Liver (tissue), 8 donors: ENCODE measurements at regions not wholly inside any gene's neighbourhood (a gene's known extent, or its start where the extent isn't known, plus 50 kb on each side); places are given as distances from the start of the nearest gene placed in this dataset.

ENCODE experiments used
- DNase-seq: peaks from one replicate; pipeline ENCODE4 v3.0.0-alpha.2; 2017; ENCODE audit warnings: low spot score
- H3K27ac ChIP-seq, 2 donors: one replicate each; pipeline ENCODE4 v1.7.0; 2013; ENCODE audit warnings: inconsistent platforms in 2 of 2, low read length in 2 of 2, control low read depth in 1 of 2, low read depth in 1 of 2, mild to moderate bottlenecking in 1 of 2
- H3K27me3 ChIP-seq, 4 donors: one replicate each; pipeline versions ENCODE4 v1.6.1 to v1.7.0; 2013; ENCODE audit warnings: low read length in 3 of 4, inconsistent platforms in 1 of 4, mild to moderate bottlenecking in 1 of 4, moderate library complexity in 1 of 4; ENCODE audit not compliant: control insufficient read depth in 4 of 4, insufficient read depth in 4 of 4
- H3K36me3 ChIP-seq, 4 donors: one replicate each; pipeline versions ENCODE4 v1.6.1 to v1.7.0; 2013; ENCODE audit warnings: low read length in 3 of 4, mild to moderate bottlenecking in 3 of 4, low read depth in 1 of 4, moderate library complexity in 1 of 4; ENCODE audit not compliant: control insufficient read depth in 4 of 4, insufficient read depth in 3 of 4
- H3K4me1 ChIP-seq, 4 donors: one replicate each; pipeline versions ENCODE4 v1.6.1 to v1.7.0; 2013; ENCODE audit warnings: low read length in 3 of 4, mild to moderate bottlenecking in 3 of 4, moderate library complexity in 1 of 4; ENCODE audit not compliant: control insufficient read depth in 4 of 4, insufficient read depth in 4 of 4
- H3K4me3 ChIP-seq, 3 donors: one replicate each; pipeline versions ENCODE4 v1.6.1 to v1.7.0; 2013; ENCODE audit warnings: low read length in 3 of 3, control low read depth in 1 of 3, low read depth in 1 of 3, mild to moderate bottlenecking in 1 of 3
- H3K9ac ChIP-seq, 2 donors: one replicate each; pipeline ENCODE4 v1.7.0; 2013; ENCODE audit warnings: low read length in 2 of 2, mild to moderate bottlenecking in 2 of 2, moderate library complexity in 2 of 2, control low read depth in 1 of 2, low read depth in 1 of 2
- H3K9me3 ChIP-seq, 4 donors: one replicate each; pipeline versions ENCODE4 v1.6.1 to v1.7.0; 2013; ENCODE audit warnings: low read length in 3 of 4; ENCODE audit not compliant: control insufficient read depth in 4 of 4
- EGR1 ChIP-seq, 2 donors: IDR thresholded peaks; 2 replicates each; pipeline ENCODE4 v1.6.1; 2016 to 2018; ENCODE audit warnings: antibody characterized with exemption in 2 of 2, low read depth in 2 of 2
- FOXA1 ChIP-seq: IDR thresholded peaks from 2 replicates; pipeline ENCODE4 v1.6.1; 2016; ENCODE audit warnings: antibody characterized with exemption
- FOXA2 ChIP-seq: IDR thresholded peaks from 2 replicates; pipeline ENCODE4 v1.6.1; 2016; ENCODE audit warnings: antibody characterized with exemption
- GABPA ChIP-seq, 2 donors: IDR thresholded peaks in 1 of 2; conservative IDR thresholded peaks in 1 of 2; 2 replicates each; pipeline ENCODE4 v1.6.1; 2016; ENCODE audit warnings: antibody characterized with exemption in 2 of 2, mild to moderate bottlenecking in 1 of 2, moderate library complexity in 1 of 2
- HNF4A ChIP-seq, 2 donors: conservative IDR thresholded peaks; 2 replicates each; pipeline ENCODE4 v1.6.1; 2016; ENCODE audit warnings: antibody characterized with exemption in 2 of 2, mild to moderate bottlenecking in 2 of 2
- HNF4G ChIP-seq: IDR thresholded peaks from 2 replicates; pipeline ENCODE4 v1.6.1; 2016; ENCODE audit warnings: antibody characterized with exemption
- JUND ChIP-seq, 2 donors: IDR thresholded peaks; 2 replicates each; pipeline ENCODE4 v1.6.1; 2016; ENCODE audit warnings: antibody characterized with exemption in 2 of 2
- NR2F2 ChIP-seq: IDR thresholded peaks from 2 replicates; pipeline ENCODE4 v1.6.1; 2016; ENCODE audit warnings: antibody characterized with exemption
- RAD21 ChIP-seq, 2 donors: IDR thresholded peaks; 2 replicates each; pipeline ENCODE4 v1.6.1; 2016; ENCODE audit warnings: antibody characterized with exemption in 2 of 2, mild to moderate bottlenecking in 2 of 2
- RXRA ChIP-seq, 2 donors: IDR thresholded peaks; 2 replicates each; pipeline ENCODE4 v1.6.1; 2017 to 2018; ENCODE audit warnings: antibody characterized with exemption in 2 of 2, mild to moderate bottlenecking in 1 of 2
- SP1 ChIP-seq: IDR thresholded peaks from 2 replicates; pipeline ENCODE4 v1.6.1; 2018; ENCODE audit warnings: antibody characterized with exemption, mild to moderate bottlenecking
- TAF1 ChIP-seq: conservative IDR thresholded peaks from 2 replicates; pipeline ENCODE4 v1.6.1; 2016; ENCODE audit warnings: antibody characterized with exemption, mild to moderate bottlenecking
- YY1 ChIP-seq: IDR thresholded peaks from 2 replicates; pipeline ENCODE4 v1.6.1; 2016; ENCODE audit warnings: antibody characterized with exemption, mild to moderate bottlenecking
- WGBS: extraction: QIAGEN DNeasy Blood & Tissue Kit; methylation state at CpG from one replicate; pipeline ENCODE4 v1.1.7; 2013; 5-methylcytosine and 5-hydroxymethylcytosine counted together
- TF ChIP-seq, protein P1 (sequence below): IDR thresholded peaks from 2 replicates; pipeline ENCODE4 v1.6.1; 2016; ENCODE audit warnings: antibody characterized with exemption, mild to moderate bottlenecking
- TF ChIP-seq, protein P2 (sequence below): IDR thresholded peaks from 2 replicates; pipeline ENCODE4 v1.6.1; 2016; ENCODE audit warnings: antibody characterized with exemption
- TF ChIP-seq, protein P3 (sequence below): IDR thresholded peaks from 2 replicates; pipeline ENCODE4 v1.6.1; 2016; ENCODE audit warnings: antibody characterized with exemption
- TF ChIP-seq, protein P4 (sequence below): fragments of 150-350 bp; IDR thresholded peaks from 2 replicates; pipeline ENCODE4 v1.5.1; 2017; ENCODE audit warnings: improper control_type of control experiment, low read depth, low read length; ENCODE audit not compliant: missing input control
- TF ChIP-seq, protein P5 (sequence below): IDR thresholded peaks from 2 replicates; pipeline ENCODE4 v1.6.1; 2016; ENCODE audit warnings: antibody characterized with exemption
- donor health status: healthy.
- donor health status: healthy.
- donor health status: healthy.
- donor health status: healthy.
- donor health status: healthy.

DNA sequence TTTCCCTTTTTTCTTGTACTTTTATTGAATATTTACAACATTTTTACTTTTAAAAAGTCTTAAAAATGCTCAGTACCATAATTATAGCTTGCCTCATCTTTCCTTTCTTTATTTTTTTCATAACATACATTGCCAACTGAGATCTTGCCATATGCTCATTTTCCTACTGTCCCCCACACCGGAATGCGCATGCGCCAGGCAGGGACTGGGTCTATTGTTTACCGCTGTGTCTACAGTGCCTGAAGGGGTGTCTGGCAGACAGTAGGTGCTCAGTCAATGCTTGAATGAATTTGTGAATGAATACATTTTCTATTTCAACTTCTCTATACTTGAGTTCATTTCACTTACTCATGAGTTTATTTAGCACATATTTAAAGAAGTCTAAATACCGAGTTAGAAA, 158.0 kb downstream of the CYP26B1 start (continued):
- TF ChIP-seq, protein P1, sequence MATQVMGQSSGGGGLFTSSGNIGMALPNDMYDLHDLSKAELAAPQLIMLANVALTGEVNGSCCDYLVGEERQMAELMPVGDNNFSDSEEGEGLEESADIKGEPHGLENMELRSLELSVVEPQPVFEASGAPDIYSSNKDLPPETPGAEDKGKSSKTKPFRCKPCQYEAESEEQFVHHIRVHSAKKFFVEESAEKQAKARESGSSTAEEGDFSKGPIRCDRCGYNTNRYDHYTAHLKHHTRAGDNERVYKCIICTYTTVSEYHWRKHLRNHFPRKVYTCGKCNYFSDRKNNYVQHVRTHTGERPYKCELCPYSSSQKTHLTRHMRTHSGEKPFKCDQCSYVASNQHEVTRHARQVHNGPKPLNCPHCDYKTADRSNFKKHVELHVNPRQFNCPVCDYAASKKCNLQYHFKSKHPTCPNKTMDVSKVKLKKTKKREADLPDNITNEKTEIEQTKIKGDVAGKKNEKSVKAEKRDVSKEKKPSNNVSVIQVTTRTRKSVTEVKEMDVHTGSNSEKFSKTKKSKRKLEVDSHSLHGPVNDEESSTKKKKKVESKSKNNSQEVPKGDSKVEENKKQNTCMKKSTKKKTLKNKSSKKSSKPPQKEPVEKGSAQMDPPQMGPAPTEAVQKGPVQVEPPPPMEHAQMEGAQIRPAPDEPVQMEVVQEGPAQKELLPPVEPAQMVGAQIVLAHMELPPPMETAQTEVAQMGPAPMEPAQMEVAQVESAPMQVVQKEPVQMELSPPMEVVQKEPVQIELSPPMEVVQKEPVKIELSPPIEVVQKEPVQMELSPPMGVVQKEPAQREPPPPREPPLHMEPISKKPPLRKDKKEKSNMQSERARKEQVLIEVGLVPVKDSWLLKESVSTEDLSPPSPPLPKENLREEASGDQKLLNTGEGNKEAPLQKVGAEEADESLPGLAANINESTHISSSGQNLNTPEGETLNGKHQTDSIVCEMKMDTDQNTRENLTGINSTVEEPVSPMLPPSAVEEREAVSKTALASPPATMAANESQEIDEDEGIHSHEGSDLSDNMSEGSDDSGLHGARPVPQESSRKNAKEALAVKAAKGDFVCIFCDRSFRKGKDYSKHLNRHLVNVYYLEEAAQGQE: no peak
- TF ChIP-seq EGR1 (IDR thresholded peaks at IDR 0.05; ENCODE audit: low read depth in 2 of 2): no peak

DNA sequence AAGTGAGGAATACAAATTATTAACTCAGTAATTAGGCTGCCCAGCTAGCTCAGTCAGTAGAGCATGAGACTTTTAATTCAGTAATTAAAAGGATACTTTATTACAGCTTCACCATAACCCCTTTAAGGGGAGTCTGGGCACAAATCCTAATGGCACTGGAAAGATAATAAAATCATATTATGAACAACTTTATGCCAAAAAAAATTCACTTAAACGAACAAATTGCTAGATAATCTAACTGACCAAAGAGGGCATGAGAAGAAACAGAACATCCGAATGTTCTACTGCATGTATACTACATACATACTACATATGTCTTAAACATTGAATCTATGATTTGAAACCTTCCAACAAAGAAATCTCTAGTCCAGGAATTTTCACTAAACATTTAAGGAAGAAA, 159.5 kb downstream of the CYP26B1 start:
- WGBS: 75% methylated on average over 2 of the region's 2 CpGs
- H3K9me3 ChIP-seq: no peaks in the 10 kb centered on the region
- no peaks in the 10 kb centered on the region for H3K36me3 ChIP-seq
- TF ChIP-seq, protein P2, sequence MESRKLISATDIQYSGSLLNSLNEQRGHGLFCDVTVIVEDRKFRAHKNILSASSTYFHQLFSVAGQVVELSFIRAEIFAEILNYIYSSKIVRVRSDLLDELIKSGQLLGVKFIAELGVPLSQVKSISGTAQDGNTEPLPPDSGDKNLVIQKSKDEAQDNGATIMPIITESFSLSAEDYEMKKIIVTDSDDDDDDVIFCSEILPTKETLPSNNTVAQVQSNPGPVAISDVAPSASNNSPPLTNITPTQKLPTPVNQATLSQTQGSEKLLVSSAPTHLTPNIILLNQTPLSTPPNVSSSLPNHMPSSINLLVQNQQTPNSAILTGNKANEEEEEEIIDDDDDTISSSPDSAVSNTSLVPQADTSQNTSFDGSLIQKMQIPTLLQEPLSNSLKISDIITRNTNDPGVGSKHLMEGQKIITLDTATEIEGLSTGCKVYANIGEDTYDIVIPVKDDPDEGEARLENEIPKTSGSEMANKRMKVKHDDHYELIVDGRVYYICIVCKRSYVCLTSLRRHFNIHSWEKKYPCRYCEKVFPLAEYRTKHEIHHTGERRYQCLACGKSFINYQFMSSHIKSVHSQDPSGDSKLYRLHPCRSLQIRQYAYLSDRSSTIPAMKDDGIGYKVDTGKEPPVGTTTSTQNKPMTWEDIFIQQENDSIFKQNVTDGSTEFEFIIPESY: no peak
- no peak for TF ChIP-seq NR2F2
- TF ChIP-seq HNF4G: no peak
- no peak for TF ChIP-seq YY1
- no peak for TF ChIP-seq SP1
- no peak for TF ChIP-seq TAF1
- TF ChIP-seq, protein P3, sequence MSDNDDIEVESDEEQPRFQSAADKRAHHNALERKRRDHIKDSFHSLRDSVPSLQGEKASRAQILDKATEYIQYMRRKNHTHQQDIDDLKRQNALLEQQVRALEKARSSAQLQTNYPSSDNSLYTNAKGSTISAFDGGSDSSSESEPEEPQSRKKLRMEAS: no peak
- no peak for TF ChIP-seq RAD21 (IDR thresholded peaks at IDR 0.05)
- peaks cover 0 to 3% (median 0%) of the 10 kb centered on the region in 4 donors for H3K27me3 ChIP-seq
- no peak overlapping the region for H3K9ac ChIP-seq
- no peaks in the 10 kb centered on the region for H3K4me1 ChIP-seq
- no peak overlapping the region for H3K4me3 ChIP-seq
- H3K27ac ChIP-seq: no peak overlapping the region
- DNase-seq: no peak

DNA sequence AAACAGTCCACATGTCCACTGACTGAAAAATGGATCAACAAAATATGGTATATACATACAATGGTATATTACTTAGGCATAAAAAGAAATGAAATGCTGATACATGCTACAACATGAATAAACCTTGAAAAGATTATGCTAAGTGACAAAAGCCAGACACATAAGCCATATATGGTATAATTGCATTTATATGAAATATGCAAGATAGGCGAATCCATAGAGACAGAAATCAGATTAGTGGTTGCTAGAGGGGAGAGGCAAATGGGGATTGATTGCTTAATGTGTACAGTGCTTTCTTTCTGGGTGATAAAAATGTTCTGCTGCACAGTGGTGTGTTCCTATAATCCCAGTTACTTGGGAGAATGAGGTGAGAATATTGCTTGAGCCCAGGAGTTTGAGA, 171.0 kb downstream of the CYP26B1 start:
- no peak for DNase-seq
- H3K9ac ChIP-seq: no peak overlapping the region
- no peaks in the 10 kb centered on the region for H3K4me1 ChIP-seq
- WGBS: 71% methylated on average over 1 of the region's 1 CpG
- peaks cover 0 to 6% (median 0%) of the 10 kb centered on the region in 4 donors for H3K9me3 ChIP-seq
- no peak overlapping the region for H3K4me3 ChIP-seq
- no peaks in the 10 kb centered on the region for H3K36me3 ChIP-seq
- no peak overlapping the region for H3K27ac ChIP-seq
- H3K27me3 ChIP-seq: peaks cover 0 to 9% (median 1%) of the 10 kb centered on the region in 4 donors
- TF ChIP-seq, protein P1: no peak
- TF ChIP-seq FOXA1 (no peak), YY1 (no peak), JUND (IDR thresholded peaks at IDR 0.05) (no peak), RXRA (IDR thresholded peaks at IDR 0.05) (no peak), FOXA2 (no peak), HNF4A (conservative IDR thresholded peaks at IDR 0.05) (no peak), TAF1 (no peak), EGR1 (IDR thresholded peaks at IDR 0.05; ENCODE audit: low read depth in 2 of 2) (no peak), RAD21 (IDR thresholded peaks at IDR 0.05) (no peak), GABPA (IDR thresholded peaks at IDR 0.05 in 1 of 2, conservative IDR thresholded peaks at IDR 0.05 in 1 of 2) (no peak)
- TF ChIP-seq, protein P3: no peak
- TF ChIP-seq, protein P4, sequence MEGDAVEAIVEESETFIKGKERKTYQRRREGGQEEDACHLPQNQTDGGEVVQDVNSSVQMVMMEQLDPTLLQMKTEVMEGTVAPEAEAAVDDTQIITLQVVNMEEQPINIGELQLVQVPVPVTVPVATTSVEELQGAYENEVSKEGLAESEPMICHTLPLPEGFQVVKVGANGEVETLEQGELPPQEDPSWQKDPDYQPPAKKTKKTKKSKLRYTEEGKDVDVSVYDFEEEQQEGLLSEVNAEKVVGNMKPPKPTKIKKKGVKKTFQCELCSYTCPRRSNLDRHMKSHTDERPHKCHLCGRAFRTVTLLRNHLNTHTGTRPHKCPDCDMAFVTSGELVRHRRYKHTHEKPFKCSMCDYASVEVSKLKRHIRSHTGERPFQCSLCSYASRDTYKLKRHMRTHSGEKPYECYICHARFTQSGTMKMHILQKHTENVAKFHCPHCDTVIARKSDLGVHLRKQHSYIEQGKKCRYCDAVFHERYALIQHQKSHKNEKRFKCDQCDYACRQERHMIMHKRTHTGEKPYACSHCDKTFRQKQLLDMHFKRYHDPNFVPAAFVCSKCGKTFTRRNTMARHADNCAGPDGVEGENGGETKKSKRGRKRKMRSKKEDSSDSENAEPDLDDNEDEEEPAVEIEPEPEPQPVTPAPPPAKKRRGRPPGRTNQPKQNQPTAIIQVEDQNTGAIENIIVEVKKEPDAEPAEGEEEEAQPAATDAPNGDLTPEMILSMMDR: no peak
- TF ChIP-seq, protein P5, sequence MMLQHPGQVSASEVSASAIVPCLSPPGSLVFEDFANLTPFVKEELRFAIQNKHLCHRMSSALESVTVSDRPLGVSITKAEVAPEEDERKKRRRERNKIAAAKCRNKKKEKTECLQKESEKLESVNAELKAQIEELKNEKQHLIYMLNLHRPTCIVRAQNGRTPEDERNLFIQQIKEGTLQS: no peak
